Sigmoid colon (tissue), 4 donors: ENCODE measurements at regions not wholly inside any gene's neighbourhood (a gene's known extent, or its start where the extent isn't known, plus 50 kb on each side); places are given as distances from the start of the nearest gene placed in this dataset.

Source experiments
- CTCF ChIP-seq, 4 experiments: fragments of 450-650 bp in 3 of 4; fragments of 200-600 bp in 1 of 4; IDR thresholded peaks; one replicate each; pipeline ENCODE4 v1.5.1; 2016 to 2019; ENCODE audit warnings: antibody characterized with exemption in 4 of 4, mild to moderate bottlenecking in 3 of 4, moderate library complexity in 2 of 4
- EP300 ChIP-seq, 4 donors: sonication (generic); formaldehyde crosslinking; IDR thresholded peaks; one replicate each; pipeline ENCODE4 v1.6.1; 2017; ENCODE audit warnings: antibody characterized with exemption in 4 of 4
- POLR2A ChIP-seq, 2 donors: fragments of 450-650 bp; IDR thresholded peaks; one replicate each; pipeline ENCODE4 v1.6.1; 2016; ENCODE audit warnings: antibody characterized with exemption in 2 of 2, mild to moderate bottlenecking in 2 of 2, moderate library complexity in 2 of 2
- POLR2AphosphoS5 ChIP-seq, 4 donors: sonication (generic); formaldehyde crosslinking; IDR thresholded peaks; one replicate each; pipeline ENCODE4 v1.6.1; 2017; ENCODE audit warnings: antibody characterized with exemption in 4 of 4

- no peak for TF ChIP-seq CTCF (IDR thresholded peaks at IDR 0.05)
- no peak for TF ChIP-seq EP300 (IDR thresholded peaks at IDR 0.05)
- TF ChIP-seq POLR2A (IDR thresholded peaks at IDR 0.05) = no peak
- TF ChIP-seq POLR2AphosphoS5 (IDR thresholded peaks at IDR 0.05) = no peak
These were observed 56.3 kb upstream of the TANC1 start for GRCh38 chr2:158912112-158912511.
